Left cardiac atrium (tissue), 4 donors: ENCODE measurements at regions not wholly inside any gene's neighbourhood (a gene's known extent, or its start where the extent isn't known, plus 50 kb on each side); places are given as distances from the start of the nearest gene placed in this dataset.
"Not testable (repeated sequence)": the region's sequence is repeated elsewhere in the genome, so short reads cannot be mapped to it uniquely, and the experiment has no call there.

Source experiments
- ATAC-seq, 2 donors: fragments of 200-7000 bp; cut with Tn5 transposase; one replicate each; pipeline ENCODE4 v1.9.1; 2020; ENCODE audit warnings: mild to moderate bottlenecking in 2 of 2, moderate library complexity in 2 of 2
- DNase-seq: peaks from one replicate; pipeline ENCODE4 v3.0.0-alpha.2; 2020
- intact Hi-C, 2 donors: fragments of 100-400 bp; cut with DNase I; formaldehyde crosslinking; loops; one replicate each; pipeline versions ENCODE4 v1.14.1 to v1.15.1; 2022 to 2023
- donor health status: DM: no; HTN: yes; CAD: no.
- donor health status: DM: no; HTN: yes; CAD: no; lungs with severe emphysema.
- donor health status: DM: yes; HTN: yes; CAD: no.
- donor health status: Dilated cardiomyopathy.

DNA sequence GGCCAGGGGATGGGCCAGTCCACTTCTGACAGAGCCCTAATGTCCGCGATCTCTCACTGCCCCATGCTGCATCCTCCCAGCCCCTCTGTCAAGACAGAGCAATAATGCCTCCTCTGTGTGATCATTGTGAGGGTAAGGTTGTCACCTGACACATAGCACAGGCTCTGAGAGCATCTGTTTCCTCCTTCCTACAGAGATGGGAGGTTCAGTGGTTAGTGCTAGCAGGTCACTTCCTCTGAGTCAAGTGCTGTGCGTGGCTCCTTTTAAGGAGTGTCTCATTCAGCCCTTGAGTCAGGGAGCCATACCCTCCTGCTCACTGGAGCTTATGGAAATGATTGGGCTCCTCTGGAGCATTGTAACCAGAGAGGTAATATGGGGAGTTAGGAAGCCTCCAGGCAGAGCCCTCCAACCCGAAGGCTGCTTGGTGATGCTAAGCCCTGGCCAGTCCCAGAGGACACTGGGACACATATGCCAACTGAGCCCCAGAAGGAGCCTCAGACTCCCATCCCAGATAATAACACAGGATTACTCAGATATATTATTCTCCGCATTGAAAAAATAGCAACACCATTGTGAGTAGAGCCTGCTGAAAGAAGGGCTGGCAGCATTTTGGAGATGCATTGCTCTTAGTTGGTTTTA, 189.0 kb downstream of the GALNT1 start:
- DNase-seq (no peak), ATAC-seq (no peak)
- intact Hi-C loops, result no loop called here

DNA sequence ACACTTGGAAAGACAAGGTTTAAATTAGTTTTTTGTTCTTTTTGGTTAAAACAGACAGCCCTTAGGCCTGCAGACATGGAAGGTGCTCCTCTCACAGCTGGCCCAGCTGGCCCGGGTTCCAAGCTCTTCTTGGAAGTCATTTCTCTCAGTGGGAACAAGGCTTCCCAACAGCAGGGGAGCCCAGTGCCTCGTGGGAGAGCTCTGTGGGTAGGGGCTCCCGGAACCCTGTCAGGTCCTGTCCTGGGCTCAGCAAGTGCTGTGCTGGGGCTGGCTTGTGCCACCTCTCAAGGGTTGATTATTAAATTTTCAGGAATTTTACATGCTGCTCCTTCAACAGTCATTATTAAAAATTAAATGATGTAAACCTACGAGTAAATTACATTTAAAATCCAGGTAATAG, 189.6 kb downstream of the GALNT1 start:
- intact Hi-C loops, result no loop called here
- no peak for ATAC-seq
- no peak for DNase-seq

DNA sequence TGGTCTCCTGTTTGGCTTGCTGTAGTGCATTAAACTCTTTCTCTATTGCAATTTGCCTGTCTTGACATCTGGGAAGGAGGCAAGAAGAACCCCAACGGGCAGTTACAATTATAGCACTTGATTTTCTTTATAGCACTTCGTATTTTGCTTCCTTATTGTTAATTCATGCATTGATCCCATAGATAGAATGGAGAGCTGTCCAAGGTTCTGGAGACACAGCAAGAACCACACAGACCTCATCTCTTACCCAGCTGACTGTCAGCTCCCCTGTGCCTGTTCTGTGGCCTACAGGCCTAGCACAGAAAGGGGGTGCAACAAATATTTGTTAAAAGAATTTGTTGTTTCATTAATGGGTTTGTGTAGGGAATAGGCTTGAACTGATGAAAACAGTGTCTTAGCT, 194.3 kb downstream of the GALNT1 start:
- no peak for ATAC-seq
- intact Hi-C loops, result no loop called here

DNA sequence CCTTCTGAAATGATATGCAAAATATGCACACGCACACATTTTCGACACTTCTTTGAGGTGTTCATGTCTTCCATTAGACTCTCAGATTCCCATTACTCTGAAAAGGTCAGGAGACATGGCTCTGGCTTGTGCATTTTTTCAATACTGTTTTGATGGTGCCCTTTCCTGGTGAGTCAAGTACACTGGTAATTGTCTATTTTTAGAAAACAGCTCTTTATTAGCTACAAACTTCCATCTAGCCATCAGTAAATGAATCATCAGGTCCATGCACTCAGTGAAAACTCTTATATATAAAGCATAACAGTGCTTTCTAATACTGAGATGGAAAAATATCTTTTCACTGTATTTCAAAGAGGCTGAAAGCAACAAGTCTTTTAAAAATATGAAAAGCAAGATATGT, 194.9 kb downstream of the GALNT1 start:
- intact Hi-C loops, result no loop called here
- DNase-seq (no peak), ATAC-seq (peak in 1 of 2 donors; percentile 39)

More for the DNA sequence above, 194.3 kb downstream of the GALNT1 start:
- DNase-seq, result no peak

GRCh38 chr18:35777039-35777438, 195.4 kb upstream of the RMP24 start:
- intact Hi-C loops, result no loop called here
- ATAC-seq (no peak), DNase-seq (no peak)

- peak; percentile 26 for DNase-seq
- intact Hi-C loops, result no loop called here
- ATAC-seq, result peak; percentile 34 to 67
These were observed 193.4 kb upstream of the RMP24 start for GRCh38 chr18:35778850-35779627.

GRCh38 chr18:35780937-35781336, 191.5 kb upstream of the RMP24 start:
- ATAC-seq, result no peak
- no peak for DNase-seq
- intact Hi-C loops, result no loop called here

DNA sequence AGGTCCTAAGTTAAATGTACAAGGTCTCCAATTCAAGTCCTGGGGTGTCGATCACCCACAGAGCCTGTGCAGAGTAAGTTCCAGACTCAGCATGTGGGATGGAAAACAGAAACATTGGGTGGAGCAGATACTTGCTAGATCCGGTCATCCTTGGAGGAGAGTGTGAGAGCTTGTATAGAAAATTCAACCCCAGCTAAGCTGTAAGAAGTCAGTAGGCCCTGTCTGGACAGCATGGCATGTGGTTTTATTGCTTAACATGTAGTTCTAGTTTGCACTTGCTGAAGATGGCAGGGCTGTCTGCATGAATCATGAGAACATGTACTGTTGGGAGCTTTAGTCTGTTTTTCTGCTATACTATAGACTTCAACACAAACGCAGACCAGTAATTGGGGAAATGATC, 189.6 kb upstream of the RMP24 start:
- no peak for DNase-seq
- no peak for ATAC-seq
- intact Hi-C loops, result no loop called here

GRCh38 chr18:35786365-35787042, 186.0 kb upstream of the RMP24 start:
- ATAC-seq (no peak), DNase-seq (no peak)
- intact Hi-C loops, result no loop called here

GRCh38 chr18:35789543-35789942, 182.9 kb upstream of the RMP24 start:
- intact Hi-C loops, result no loop called here
- ATAC-seq (no peak), DNase-seq (no peak)

GRCh38 chr18:35797948-35798347, 174.5 kb upstream of the RMP24 start:
- DNase-seq (no peak), ATAC-seq (no peak)
- intact Hi-C loops, result no loop called here

GRCh38 chr18:35803551-35803950, 168.9 kb upstream of the RMP24 start:
- intact Hi-C loops, result no loop called here
- ATAC-seq (no peak), DNase-seq (no peak)

DNA sequence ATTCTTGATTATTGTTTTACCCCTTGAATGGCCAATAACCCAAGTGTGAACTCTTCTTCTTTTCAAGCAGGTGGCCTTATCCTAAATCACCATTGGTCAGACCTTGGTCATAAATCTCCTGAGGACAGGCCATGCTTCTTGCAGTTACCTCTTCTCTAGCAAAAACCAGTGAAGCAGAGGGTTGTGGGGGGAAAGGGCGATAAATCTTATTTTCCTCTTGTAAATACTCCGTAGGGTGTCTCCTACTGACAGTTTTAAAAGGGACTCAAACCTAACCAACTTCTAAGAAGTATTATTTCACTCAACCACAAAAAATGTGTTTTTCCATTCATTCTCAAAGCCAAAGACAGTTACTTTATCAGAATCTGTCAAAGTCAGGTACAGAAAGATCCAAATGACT, 168.1 kb upstream of the RMP24 start:
- ATAC-seq, result no peak
- intact Hi-C loops, result no loop called here
- no peak for DNase-seq

- DNase-seq, result no peak
- no peak for ATAC-seq
- intact Hi-C loops, result no loop called here
These were observed 164.6 kb upstream of the RMP24 start for GRCh38 chr18:35807811-35808335.

DNA sequence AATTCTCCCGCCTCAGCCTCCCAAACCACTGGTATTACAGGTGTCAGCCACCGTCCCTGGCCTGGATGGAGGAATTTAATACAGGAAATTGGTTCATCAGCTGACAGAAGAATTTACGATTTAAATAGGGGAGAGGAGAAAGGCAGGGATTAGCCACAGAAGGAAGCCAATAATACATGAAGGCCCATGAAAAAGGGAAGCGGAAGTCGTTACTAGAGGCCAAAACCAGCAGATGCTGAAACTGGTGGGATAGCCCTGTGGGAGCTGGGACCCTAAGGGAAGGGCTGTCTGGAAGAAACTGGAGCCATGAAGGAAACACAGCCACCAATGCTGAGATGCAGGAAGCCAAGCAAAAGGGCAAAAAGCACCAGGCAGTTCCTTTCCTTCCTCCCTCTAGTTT, 163.7 kb upstream of the RMP24 start:
- intact Hi-C loops, result no loop called here
- DNase-seq (no peak), ATAC-seq (no peak)

DNA sequence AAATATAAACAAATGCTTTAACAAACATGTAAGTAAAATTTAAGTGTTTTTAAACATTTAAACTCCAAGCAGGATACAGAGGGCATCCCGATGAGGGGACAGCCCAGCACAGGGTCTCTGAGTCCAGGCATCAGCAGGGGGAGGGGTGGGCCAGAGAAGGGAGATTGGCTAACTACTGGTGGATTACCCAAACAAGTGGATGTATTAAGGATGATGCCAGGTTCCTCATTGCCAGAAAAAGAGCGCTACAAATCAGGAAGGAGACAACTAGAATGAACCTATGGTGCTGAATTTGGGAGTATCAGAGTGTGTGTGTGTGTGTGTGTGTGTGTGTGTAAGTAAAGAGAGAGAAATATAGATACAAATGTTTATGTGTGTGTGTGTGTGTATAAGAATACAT, 162.0 kb upstream of the RMP24 start:
- no peak for DNase-seq
- ATAC-seq, result no peak
- intact Hi-C loops, result no loop called here

DNA sequence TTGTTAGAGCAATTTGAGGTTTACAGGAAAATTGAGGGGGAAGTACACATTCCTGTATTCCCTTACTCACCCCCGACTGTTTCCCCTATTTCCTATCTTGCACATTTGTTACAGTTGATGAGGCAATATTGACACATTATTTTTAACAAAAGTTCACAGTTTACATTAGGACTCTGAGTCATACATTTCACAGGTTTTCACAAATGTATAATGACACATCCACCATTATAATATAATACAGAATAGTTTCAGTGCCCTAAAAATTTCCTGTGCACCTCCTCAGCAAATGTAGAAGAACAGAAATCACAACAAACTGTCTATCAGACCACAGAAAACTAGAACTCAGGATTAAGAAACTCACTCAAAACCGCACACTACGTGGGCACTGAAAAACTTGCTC, 160.6 kb upstream of the RMP24 start:
- intact Hi-C loops, result no loop called here
- ATAC-seq, result no peak
- DNase-seq, result no peak

DNA sequence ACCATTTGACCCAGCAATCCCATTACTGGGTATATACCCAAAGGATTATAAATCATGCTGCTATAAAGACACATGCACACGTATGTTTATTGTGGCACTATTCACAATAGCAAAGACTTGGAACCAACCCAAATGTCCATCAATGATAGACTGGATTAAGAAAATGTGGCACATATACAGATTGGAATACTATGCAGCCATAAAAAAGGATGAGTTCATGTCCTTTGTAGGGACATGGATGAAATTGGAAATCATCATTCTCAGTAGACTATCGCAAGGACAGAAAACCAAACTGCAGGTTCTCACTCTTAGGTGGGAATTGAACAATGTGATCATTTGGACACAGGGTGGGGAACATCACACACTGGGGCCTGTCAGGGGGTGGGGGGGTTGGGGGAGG, 157.5 kb upstream of the RMP24 start:
- ATAC-seq, intact Hi-C loops, DNase-seq: not testable (repeated sequence)

- ATAC-seq (peak; percentile 44 to 53), DNase-seq (no peak)
- intact Hi-C loops, result no loop called here
These were observed 156.5 kb upstream of the RMP24 start for GRCh38 chr18:35816003-35816402.

DNA sequence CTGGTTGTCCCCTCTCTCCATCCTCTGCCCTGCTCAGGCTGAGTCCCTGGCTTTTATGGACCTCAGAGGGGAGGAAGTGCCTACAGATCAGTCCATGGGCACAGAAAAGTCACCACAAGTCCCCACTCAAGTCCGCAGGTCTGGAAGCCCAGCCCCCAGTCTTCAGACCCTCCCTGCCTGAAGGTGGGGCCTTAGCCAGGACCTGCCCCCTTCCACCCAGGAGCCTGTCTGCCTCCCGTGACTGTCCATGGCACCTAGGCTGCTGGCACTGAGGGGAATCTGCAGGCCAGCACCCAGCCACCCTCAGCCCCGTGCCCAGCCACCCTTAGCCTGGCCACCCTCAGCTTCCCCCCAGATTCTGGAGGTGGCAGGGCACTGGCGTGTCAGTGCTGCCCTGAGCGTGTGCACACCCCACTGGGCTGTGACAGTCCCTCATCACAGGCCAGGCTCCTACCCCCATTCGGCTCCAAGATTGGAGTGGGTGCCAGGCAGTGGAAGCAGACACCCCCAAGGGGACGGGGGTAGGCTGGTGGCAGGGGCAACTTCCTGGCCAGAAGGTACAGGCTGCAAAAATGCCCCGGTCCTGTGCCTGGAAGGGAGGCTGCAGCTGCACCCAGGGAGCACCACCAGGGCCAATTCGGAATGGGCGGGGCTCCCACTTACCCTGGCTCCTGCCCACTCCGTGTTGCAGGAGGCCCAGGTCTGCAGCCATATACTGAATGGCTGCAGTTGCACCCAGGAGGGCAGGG, 154.7 kb upstream of the RMP24 start:
- intact Hi-C loops, result no loop called here
- DNase-seq (no peak), ATAC-seq (peak in 1 of 2 donors; percentile 12)
